ENCODE measurements at regions not wholly inside any gene's neighbourhood (a gene's known extent, or its start where the extent isn't known, plus 50 kb on each side); places are given as distances from the start of the nearest gene placed in this dataset.

- TF ChIP-seq CTCF (IDR thresholded peaks at IDR 0.05; ENCODE audit: insufficient read depth, low read length) (no peak), POLR2AphosphoS5 (IDR thresholded peaks at IDR 0.05; ENCODE audit: low read depth) (no peak)
Observed at GRCh38 chr5:145341842-145342241, 493.3 kb downstream of the PRELID2 start.
